ENCODE measurements at regions not wholly inside any gene's neighbourhood (a gene's known extent, or its start where the extent isn't known, plus 50 kb on each side); places are given as distances from the start of the nearest gene placed in this dataset.

- no peak for TF ChIP-seq CTCF (conservative IDR thresholded peaks at IDR 0.05)
- no peak overlapping the region for H3K27ac ChIP-seq
These were observed 126.0 kb upstream of the ATP2B1 start for GRCh38 chr12:89834676-89835075.

GRCh38 chr12:89833337-89834252 is 125.0 kb upstream of the ATP2B1 start:
- no peak for TF ChIP-seq CTCF (conservative IDR thresholded peaks at IDR 0.05)
- no peak overlapping the region for H3K27ac ChIP-seq

- no peak overlapping the region for H3K27ac ChIP-seq
- no peak for TF ChIP-seq CTCF (conservative IDR thresholded peaks at IDR 0.05)
These were observed 123.7 kb upstream of the ATP2B1 start for GRCh38 chr12:89832336-89832735.

- TF ChIP-seq CTCF (conservative IDR thresholded peaks at IDR 0.05), result no peak
- no peak overlapping the region for H3K27ac ChIP-seq
These were observed 122.9 kb upstream of the ATP2B1 start for GRCh38 chr12:89831310-89832095.

- no peak for TF ChIP-seq CTCF (conservative IDR thresholded peaks at IDR 0.05)
- no peak overlapping the region for H3K27ac ChIP-seq
These were observed 120.9 kb upstream of the ATP2B1 start for GRCh38 chr12:89829434-89829975.

GRCh38 chr12:89828575-89828974 is 119.9 kb upstream of the ATP2B1 start:
- TF ChIP-seq CTCF (conservative IDR thresholded peaks at IDR 0.05), result no peak
- no peak overlapping the region for H3K27ac ChIP-seq

- no peak for TF ChIP-seq CTCF (conservative IDR thresholded peaks at IDR 0.05)
- H3K27ac ChIP-seq, result no peak overlapping the region
These were observed 119.0 kb upstream of the ATP2B1 start for GRCh38 chr12:89827592-89827991.

Data from VCaP (cell line).